ENCODE measurements at regions not wholly inside any gene's neighbourhood (a gene's known extent, or its start where the extent isn't known, plus 50 kb on each side); places are given as distances from the start of the nearest gene placed in this dataset.

- TF ChIP-seq CTCF (conservative IDR thresholded peaks at IDR 0.05; ENCODE audit: low read depth, low read length) (no peak), EZH2 (IDR thresholded peaks at IDR 0.05; ENCODE audit: borderline replicate concordance, low read depth, low read length, poor library complexity, severe bottlenecking) (no peak)
Observed at GRCh38 chr7:67398916-67399315, 402.3 kb downstream of the TYW1 start.

Data from A673 (cell line).